ENCODE measurements at regions not wholly inside any gene's neighbourhood (a gene's known extent, or its start where the extent isn't known, plus 50 kb on each side); places are given as distances from the start of the nearest gene placed in this dataset.

GRCh38 chr7:52635021-52635420, 400.4 kb upstream of the POM121L12 start:
- ATAC-seq (ENCODE audit: insufficient number of reproducible peaks, low FRiP score, low read depth), result no peak
- no peaks in the 10 kb centered on the region for H3K9me3 ChIP-seq
- H3K36me3 ChIP-seq, result no peaks in the 10 kb centered on the region
- H3K27ac ChIP-seq, result no peak overlapping the region
- H3K4me3 ChIP-seq, result no peak overlapping the region
- TF ChIP-seq CTCF (IDR thresholded peaks at IDR 0.05), result no peak
- H3K4me1 ChIP-seq (ENCODE audit: control insufficient read depth in 1 of 2, low read depth in 2 of 2), result no peaks in the 10 kb centered on the region
- no peaks in the 10 kb centered on the region for H3K27me3 ChIP-seq (replicated peaks; ENCODE audit: insufficient read depth)
- DNase-seq (ENCODE audit: low spot score), result no peak

GRCh38 chr7:52620849-52621248, 414.6 kb upstream of the POM121L12 start:
- H3K4me1 ChIP-seq (ENCODE audit: control insufficient read depth in 1 of 2, low read depth in 2 of 2), result no peaks in the 10 kb centered on the region
- no peak for ATAC-seq (ENCODE audit: insufficient number of reproducible peaks, low FRiP score, low read depth)
- H3K4me3 ChIP-seq, result no peak overlapping the region
- no peak for TF ChIP-seq CTCF (IDR thresholded peaks at IDR 0.05)
- no peaks in the 10 kb centered on the region for H3K27me3 ChIP-seq (replicated peaks; ENCODE audit: insufficient read depth)
- no peak overlapping the region for H3K27ac ChIP-seq
- no peak for DNase-seq (ENCODE audit: low spot score)
- no peaks in the 10 kb centered on the region for H3K36me3 ChIP-seq
- no peaks in the 10 kb centered on the region for H3K9me3 ChIP-seq

- H3K4me3 ChIP-seq, result no peak overlapping the region
- no peaks in the 10 kb centered on the region for H3K27me3 ChIP-seq (replicated peaks; ENCODE audit: insufficient read depth)
- no peaks in the 10 kb centered on the region for H3K4me1 ChIP-seq (ENCODE audit: control insufficient read depth in 1 of 2, low read depth in 2 of 2)
- H3K36me3 ChIP-seq, result no peaks in the 10 kb centered on the region
- H3K27ac ChIP-seq, result no peak overlapping the region
- H3K9me3 ChIP-seq, result no peaks in the 10 kb centered on the region
- no peak for TF ChIP-seq CTCF (IDR thresholded peaks at IDR 0.05)
- DNase-seq (ENCODE audit: low spot score), result no peak
- ATAC-seq (ENCODE audit: insufficient number of reproducible peaks, low FRiP score, low read depth), result no peak
Observed at GRCh38 chr7:52616552-52616951, 418.9 kb upstream of the POM121L12 start.

GRCh38 chr7:52615021-52615695, 420.3 kb upstream of the POM121L12 start:
- no peak overlapping the region for H3K4me3 ChIP-seq
- no peak for ATAC-seq (ENCODE audit: insufficient number of reproducible peaks, low FRiP score, low read depth)
- DNase-seq (ENCODE audit: low spot score), result no peak
- TF ChIP-seq CTCF (IDR thresholded peaks at IDR 0.05), result no peak
- H3K9me3 ChIP-seq, result no peaks in the 10 kb centered on the region
- no peaks in the 10 kb centered on the region for H3K36me3 ChIP-seq
- H3K4me1 ChIP-seq (ENCODE audit: control insufficient read depth in 1 of 2, low read depth in 2 of 2), result no peaks in the 10 kb centered on the region
- H3K27ac ChIP-seq, result no peak overlapping the region
- H3K27me3 ChIP-seq (replicated peaks; ENCODE audit: insufficient read depth), result no peaks in the 10 kb centered on the region

- Histone ChIP-seq H3K9me3 (no peaks in the 10 kb centered on the region), H3K27me3 (replicated peaks; ENCODE audit: insufficient read depth) (no peaks in the 10 kb centered on the region), H3K4me3 (no peak overlapping the region), H3K27ac (no peak overlapping the region), H3K4me1 (ENCODE audit: control insufficient read depth in 1 of 2, low read depth in 2 of 2) (no peaks in the 10 kb centered on the region), H3K36me3 (no peaks in the 10 kb centered on the region)
- no peak for TF ChIP-seq CTCF (IDR thresholded peaks at IDR 0.05)
- ATAC-seq (ENCODE audit: insufficient number of reproducible peaks, low FRiP score, low read depth), result no peak
- DNase-seq (ENCODE audit: low spot score), result no peak
Observed at GRCh38 chr7:52609511-52609910, 425.9 kb upstream of the POM121L12 start.
